ENCODE measurements at regions not wholly inside any gene's neighbourhood (a gene's known extent, or its start where the extent isn't known, plus 50 kb on each side); places are given as distances from the start of the nearest gene placed in this dataset.
A peak's percentile ranks its signal among the peaks of the same experiment; 100 is the strongest.

- no peak for DNase-seq
Measured at GRCh38 chr18:32621034-32621433, 150.4 kb upstream of the GAREM1 start.

- DNase-seq, result no peak
Measured at GRCh38 chr18:32618546-32618945, 147.9 kb upstream of the GAREM1 start.

GRCh38 chr18:32613821-32614220 lies 143.1 kb upstream of the GAREM1 start:
- no peak for DNase-seq

GRCh38 chr18:32612651-32613050 lies 142.0 kb upstream of the GAREM1 start:
- DNase-seq, result no peak

- no peak for DNase-seq
Measured at GRCh38 chr18:32610176-32610575, 139.5 kb upstream of the GAREM1 start.

GRCh38 chr18:32607816-32608215 lies 137.1 kb upstream of the GAREM1 start:
- DNase-seq, result no peak

GRCh38 chr18:32598144-32598543 lies 127.5 kb upstream of the GAREM1 start:
- DNase-seq, result no peak

- no peak for DNase-seq
Measured at GRCh38 chr18:32596501-32596900, 125.8 kb upstream of the GAREM1 start.

GRCh38 chr18:32595832-32596231 lies 125.2 kb upstream of the GAREM1 start:
- no peak for DNase-seq

GRCh38 chr18:32588191-32588590 lies 117.5 kb upstream of the GAREM1 start:
- DNase-seq, result no peak

GRCh38 chr18:32583431-32583830 lies 112.7 kb upstream of the GAREM1 start:
- no peak for DNase-seq

GRCh38 chr18:32582455-32582854 lies 111.8 kb upstream of the GAREM1 start:
- no peak for DNase-seq

- DNase-seq, result no peak
Measured at GRCh38 chr18:32577561-32577960, 106.9 kb upstream of the GAREM1 start.

- DNase-seq, result peak; percentile 11
Measured at GRCh38 chr18:32576296-32576916, 105.7 kb upstream of the GAREM1 start.

- no peak for DNase-seq
Measured at GRCh38 chr18:32566960-32567359, 96.3 kb upstream of the GAREM1 start.

- no peak for DNase-seq
Measured at GRCh38 chr18:32553640-32554365, 83.1 kb upstream of the GAREM1 start.

GRCh38 chr18:32553174-32553573 lies 82.5 kb upstream of the GAREM1 start:
- DNase-seq, result no peak

- peak; percentile 56 for DNase-seq
Measured at GRCh38 chr18:32552421-32553030, 81.8 kb upstream of the GAREM1 start.

GRCh38 chr18:32550963-32551362 lies 80.3 kb upstream of the GAREM1 start:
- DNase-seq, result no peak

- DNase-seq, result peak; percentile 37
Measured at GRCh38 chr18:32549248-32550110, 78.8 kb upstream of the GAREM1 start.

GRCh38 chr18:32548688-32549087 lies 78.0 kb upstream of the GAREM1 start:
- no peak for DNase-seq

- no peak for DNase-seq
Measured at GRCh38 chr18:32545631-32546030, 74.9 kb upstream of the GAREM1 start.

- DNase-seq, result no peak
Measured at GRCh38 chr18:32544088-32544487, 73.4 kb upstream of the GAREM1 start.
